Liver (tissue), 7 donors: ENCODE measurements at regions not wholly inside any gene's neighbourhood (a gene's known extent, or its start where the extent isn't known, plus 50 kb on each side); places are given as distances from the start of the nearest gene placed in this dataset.

Source experiments
- DNase-seq: peaks from one replicate; pipeline ENCODE4 v3.0.0-alpha.2; 2017; ENCODE audit warnings: low spot score
- H3K27ac ChIP-seq, 2 donors: one replicate each; pipeline ENCODE4 v1.7.0; 2013; ENCODE audit warnings: inconsistent platforms in 2 of 2, low read length in 2 of 2, control low read depth in 1 of 2, low read depth in 1 of 2, mild to moderate bottlenecking in 1 of 2
- H3K27me3 ChIP-seq, 4 donors: one replicate each; pipeline versions ENCODE4 v1.6.1 to v1.7.0; 2013; ENCODE audit warnings: low read length in 3 of 4, inconsistent platforms in 1 of 4, mild to moderate bottlenecking in 1 of 4, moderate library complexity in 1 of 4; ENCODE audit not compliant: control insufficient read depth in 4 of 4, insufficient read depth in 4 of 4
- H3K36me3 ChIP-seq, 4 donors: one replicate each; pipeline versions ENCODE4 v1.6.1 to v1.7.0; 2013; ENCODE audit warnings: low read length in 3 of 4, mild to moderate bottlenecking in 3 of 4, low read depth in 1 of 4, moderate library complexity in 1 of 4; ENCODE audit not compliant: control insufficient read depth in 4 of 4, insufficient read depth in 3 of 4
- H3K4me1 ChIP-seq, 4 donors: one replicate each; pipeline versions ENCODE4 v1.6.1 to v1.7.0; 2013; ENCODE audit warnings: low read length in 3 of 4, mild to moderate bottlenecking in 3 of 4, moderate library complexity in 1 of 4; ENCODE audit not compliant: control insufficient read depth in 4 of 4, insufficient read depth in 4 of 4
- H3K4me3 ChIP-seq, 3 donors: one replicate each; pipeline versions ENCODE4 v1.6.1 to v1.7.0; 2013; ENCODE audit warnings: low read length in 3 of 3, control low read depth in 1 of 3, low read depth in 1 of 3, mild to moderate bottlenecking in 1 of 3
- H3K9ac ChIP-seq, 2 donors: one replicate each; pipeline ENCODE4 v1.7.0; 2013; ENCODE audit warnings: low read length in 2 of 2, mild to moderate bottlenecking in 2 of 2, moderate library complexity in 2 of 2, control low read depth in 1 of 2, low read depth in 1 of 2
- H3K9me3 ChIP-seq, 4 donors: one replicate each; pipeline versions ENCODE4 v1.6.1 to v1.7.0; 2013; ENCODE audit warnings: low read length in 3 of 4; ENCODE audit not compliant: control insufficient read depth in 4 of 4
- ATF3 ChIP-seq: IDR thresholded peaks from 2 replicates; pipeline ENCODE4 v1.6.1; 2016; ENCODE audit warnings: antibody characterized with exemption
- EGR1 ChIP-seq, 2 donors: IDR thresholded peaks; 2 replicates each; pipeline ENCODE4 v1.6.1; 2016 to 2018; ENCODE audit warnings: antibody characterized with exemption in 2 of 2, low read depth in 2 of 2
- FOXA1 ChIP-seq: IDR thresholded peaks from 2 replicates; pipeline ENCODE4 v1.6.1; 2016; ENCODE audit warnings: antibody characterized with exemption
- FOXA2 ChIP-seq: IDR thresholded peaks from 2 replicates; pipeline ENCODE4 v1.6.1; 2016; ENCODE audit warnings: antibody characterized with exemption
- GABPA ChIP-seq, 2 donors: IDR thresholded peaks in 1 of 2; conservative IDR thresholded peaks in 1 of 2; 2 replicates each; pipeline ENCODE4 v1.6.1; 2016; ENCODE audit warnings: antibody characterized with exemption in 2 of 2, mild to moderate bottlenecking in 1 of 2, moderate library complexity in 1 of 2
- HNF4A ChIP-seq, 2 donors: conservative IDR thresholded peaks; 2 replicates each; pipeline ENCODE4 v1.6.1; 2016; ENCODE audit warnings: antibody characterized with exemption in 2 of 2, mild to moderate bottlenecking in 2 of 2
- JUND ChIP-seq, 2 donors: IDR thresholded peaks; 2 replicates each; pipeline ENCODE4 v1.6.1; 2016; ENCODE audit warnings: antibody characterized with exemption in 2 of 2
- MAX ChIP-seq: IDR thresholded peaks from 2 replicates; pipeline ENCODE4 v1.6.1; 2016; ENCODE audit warnings: antibody characterized with exemption
- NR2F2 ChIP-seq: IDR thresholded peaks from 2 replicates; pipeline ENCODE4 v1.6.1; 2016; ENCODE audit warnings: antibody characterized with exemption
- RAD21 ChIP-seq, 2 donors: IDR thresholded peaks; 2 replicates each; pipeline ENCODE4 v1.6.1; 2016; ENCODE audit warnings: antibody characterized with exemption in 2 of 2, mild to moderate bottlenecking in 2 of 2
- REST ChIP-seq: IDR thresholded peaks from 2 replicates; pipeline ENCODE4 v1.6.1; 2016; ENCODE audit warnings: antibody characterized with exemption, mild to moderate bottlenecking
- RXRA ChIP-seq, 2 donors: IDR thresholded peaks; 2 replicates each; pipeline ENCODE4 v1.6.1; 2017 to 2018; ENCODE audit warnings: antibody characterized with exemption in 2 of 2, mild to moderate bottlenecking in 1 of 2
- SP1 ChIP-seq: IDR thresholded peaks from 2 replicates; pipeline ENCODE4 v1.6.1; 2018; ENCODE audit warnings: antibody characterized with exemption, mild to moderate bottlenecking
- TAF1 ChIP-seq: conservative IDR thresholded peaks from 2 replicates; pipeline ENCODE4 v1.6.1; 2016; ENCODE audit warnings: antibody characterized with exemption, mild to moderate bottlenecking
- YY1 ChIP-seq: IDR thresholded peaks from 2 replicates; pipeline ENCODE4 v1.6.1; 2016; ENCODE audit warnings: antibody characterized with exemption, mild to moderate bottlenecking
- ZBTB33 ChIP-seq: IDR thresholded peaks from 2 replicates; pipeline ENCODE4 v1.6.1; 2016; ENCODE audit warnings: antibody characterized with exemption
- WGBS: extraction: QIAGEN DNeasy Blood & Tissue Kit; methylation state at CpG from one replicate; pipeline ENCODE4 v1.1.7; 2013; 5-methylcytosine and 5-hydroxymethylcytosine counted together
- donor health status: healthy.
- donor health status: healthy.
- donor health status: healthy.
- donor health status: healthy.

GRCh38 chr16:6828690-6829089 lies 504.0 kb upstream of the RBFOX1 start:
- H3K4me1 ChIP-seq: no peaks in the 10 kb centered on the region
- H3K9ac ChIP-seq: no peak overlapping the region
- no peak for TF ChIP-seq MAX
- no peak for TF ChIP-seq ZBTB33
- TF ChIP-seq FOXA2: no peak
- no peak for TF ChIP-seq SP1
- TF ChIP-seq GABPA (IDR thresholded peaks at IDR 0.05 in 1 of 2, conservative IDR thresholded peaks at IDR 0.05 in 1 of 2): no peak
- no peak for TF ChIP-seq ATF3
- no peak for TF ChIP-seq YY1
- TF ChIP-seq HNF4A (conservative IDR thresholded peaks at IDR 0.05): no peak
- no peak overlapping the region for H3K27ac ChIP-seq
- peaks cover 0 to 3% (median 0%) of the 10 kb centered on the region in 4 donors for H3K9me3 ChIP-seq
- no peak for DNase-seq
- peaks cover 0 to 2% (median 0%) of the 10 kb centered on the region in 4 donors for H3K27me3 ChIP-seq
- no peaks in the 10 kb centered on the region for H3K36me3 ChIP-seq
- WGBS: 79% methylated on average over 7 of the region's 7 CpGs
- no peak overlapping the region for H3K4me3 ChIP-seq

- Histone ChIP-seq H3K36me3 (no peaks in the 10 kb centered on the region), H3K9ac (no peak overlapping the region), H3K27me3 (no peaks in the 10 kb centered on the region), H3K4me1 (no peaks in the 10 kb centered on the region), H3K27ac (no peak overlapping the region), H3K4me3 (no peak overlapping the region), H3K9me3 (no peaks in the 10 kb centered on the region)
- no peak for DNase-seq
- 63% methylated on average over 1 of the region's 1 CpG for WGBS
- no peak for TF ChIP-seq FOXA1
- no peak for TF ChIP-seq NR2F2
- no peak for TF ChIP-seq RXRA (IDR thresholded peaks at IDR 0.05)
- no peak for TF ChIP-seq ZBTB33
- TF ChIP-seq SP1: no peak
Observed at GRCh38 chr16:6827931-6828330, 504.7 kb upstream of the RBFOX1 start.

- DNase-seq: no peak
- Histone ChIP-seq H3K36me3 (no peaks in the 10 kb centered on the region), H3K9ac (no peak overlapping the region), H3K27ac (no peak overlapping the region), H3K27me3 (no peaks in the 10 kb centered on the region), H3K4me3 (no peak overlapping the region), H3K9me3 (no peaks in the 10 kb centered on the region), H3K4me1 (no peaks in the 10 kb centered on the region)
- WGBS: 38% methylated on average over 4 of the region's 4 CpGs
- TF ChIP-seq REST (no peak), JUND (IDR thresholded peaks at IDR 0.05) (no peak), SP1 (no peak), ZBTB33 (no peak), MAX (no peak), EGR1 (IDR thresholded peaks at IDR 0.05; ENCODE audit: low read depth in 2 of 2) (no peak), NR2F2 (no peak), ATF3 (no peak), TAF1 (no peak), RAD21 (IDR thresholded peaks at IDR 0.05) (no peak), FOXA2 (no peak), GABPA (IDR thresholded peaks at IDR 0.05 in 1 of 2, conservative IDR thresholded peaks at IDR 0.05 in 1 of 2) (no peak), RXRA (IDR thresholded peaks at IDR 0.05) (no peak)
Observed at GRCh38 chr16:6827267-6827666, 505.4 kb upstream of the RBFOX1 start.
